ENCODE measurements at regions not wholly inside any gene's neighbourhood (a gene's known extent, or its start where the extent isn't known, plus 50 kb on each side); places are given as distances from the start of the nearest gene placed in this dataset.

DNA sequence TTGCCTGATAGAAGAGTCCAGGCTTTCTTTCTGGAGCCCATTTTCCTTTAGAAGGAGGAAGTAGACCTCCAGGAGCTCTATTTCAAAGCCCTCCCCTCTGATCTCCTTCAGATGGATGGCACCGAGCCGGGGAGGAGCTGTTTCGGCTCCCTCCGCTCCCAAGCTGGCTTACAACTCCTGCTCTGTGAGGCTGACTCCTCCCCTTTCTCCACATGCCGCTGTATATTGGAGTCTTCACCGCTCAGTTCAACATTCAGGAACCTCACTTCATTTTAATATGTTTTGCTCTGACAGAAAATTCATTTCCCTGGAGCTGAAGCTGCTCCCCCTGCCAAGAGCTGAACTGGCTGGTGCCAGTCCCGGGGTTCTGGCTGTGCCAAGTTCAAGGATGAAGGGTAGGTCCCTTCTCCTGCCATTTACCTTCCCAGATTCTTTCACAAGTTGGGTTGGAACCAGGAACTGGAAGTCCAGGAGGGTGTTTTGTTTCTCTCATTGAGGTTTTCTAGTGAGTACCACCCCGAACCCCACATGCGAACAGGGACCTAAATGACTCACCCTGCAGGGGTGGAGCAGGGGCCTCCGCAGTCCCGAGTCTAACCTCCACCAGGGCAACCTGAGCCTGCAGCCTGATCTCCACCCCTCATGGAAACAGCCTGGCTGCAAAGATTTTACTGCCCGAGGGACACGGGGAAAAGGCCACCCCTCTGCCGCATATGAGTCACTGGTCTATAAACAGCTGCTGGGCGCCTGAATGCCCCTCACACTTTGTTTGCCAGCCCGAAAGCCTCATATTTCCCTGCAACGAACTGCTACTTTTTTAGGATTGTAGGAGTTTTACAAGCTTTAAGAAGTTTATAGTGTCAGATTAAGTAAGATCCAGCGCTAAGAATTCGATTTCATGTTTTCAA is 68.6 kb upstream of the FOXA2 start:
- no peak for DNase-seq

GRCh38 chr20:22653658-22654642 is 69.6 kb upstream of the FOXA2 start:
- no peak for DNase-seq

DNA sequence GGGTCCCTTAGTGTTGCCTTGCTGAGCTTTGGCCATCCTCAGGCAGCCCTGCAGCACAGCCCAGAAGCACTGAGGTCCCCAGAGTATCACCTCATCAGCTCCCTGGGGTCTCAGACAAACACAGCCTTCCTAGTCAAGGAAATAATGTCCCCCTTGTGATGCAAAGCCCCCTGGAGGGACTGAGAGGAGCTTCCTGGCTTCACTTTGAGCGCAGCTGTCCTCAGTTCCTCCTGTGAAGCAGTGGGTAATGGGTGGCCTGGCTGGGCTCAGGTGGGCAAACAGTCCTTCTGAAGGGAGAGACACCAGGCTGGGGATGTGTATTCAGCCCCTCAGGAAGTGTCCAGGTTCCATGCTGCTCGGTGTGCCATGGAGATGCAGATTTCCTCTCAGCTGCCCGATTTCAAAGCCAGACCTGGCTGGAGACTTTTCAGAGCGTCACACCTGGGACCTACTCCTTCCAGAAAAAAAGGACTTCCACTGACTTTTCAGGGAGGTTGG is 79.2 kb upstream of the FOXA2 start:
- DNase-seq = peak; percentile 7

GRCh38 chr20:22667198-22667597 is 82.8 kb upstream of the FOXA2 start:
- no peak for DNase-seq

GRCh38 chr20:22672191-22672590 is 87.8 kb upstream of the FOXA2 start:
- DNase-seq = no peak

- DNase-seq = no peak
Observed at GRCh38 chr20:22673467-22673866, 89.1 kb upstream of the FOXA2 start.

- DNase-seq = no peak
Observed at GRCh38 chr20:22675341-22675740, 91.0 kb upstream of the FOXA2 start.

DNA sequence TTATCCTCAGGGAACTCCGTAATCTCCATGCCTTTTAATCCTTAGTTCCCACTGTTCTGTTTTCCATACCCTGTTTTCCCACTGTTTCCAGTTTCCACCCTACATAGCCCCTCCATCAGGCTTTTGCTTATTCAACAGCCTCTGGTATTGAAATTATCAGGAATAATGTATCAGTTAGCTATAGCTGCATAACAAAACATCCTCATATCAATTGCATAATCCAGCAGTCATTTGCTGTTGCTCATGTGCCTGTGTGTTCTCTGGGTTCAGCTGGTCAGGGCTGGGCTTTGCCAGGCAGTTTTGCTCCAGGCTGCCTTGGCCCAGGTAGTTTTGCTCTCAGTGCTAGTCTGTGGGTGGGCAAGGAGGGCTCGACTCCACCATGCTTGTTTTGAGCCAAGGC is 94.3 kb upstream of the FOXA2 start:
- no peak for DNase-seq

DNA sequence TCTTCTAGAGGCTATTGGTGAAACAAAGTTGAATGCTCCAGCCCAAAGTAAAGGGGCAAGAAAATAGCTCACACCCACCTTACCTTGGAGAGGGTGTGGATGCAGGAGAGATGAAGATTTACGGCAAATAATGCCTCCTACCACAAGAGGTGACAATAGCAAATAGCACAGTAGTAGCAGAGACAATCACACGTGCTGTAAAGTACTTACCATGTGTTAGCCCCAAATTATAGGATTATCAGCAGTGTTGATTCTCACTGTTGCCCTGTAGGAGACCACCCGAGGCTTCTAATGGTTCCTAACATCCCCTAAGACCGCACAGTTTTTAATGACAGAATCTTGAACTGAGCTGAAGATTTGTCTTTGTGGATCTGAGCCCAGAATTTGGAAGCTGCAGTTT is 94.8 kb upstream of the FOXA2 start:
- no peak for DNase-seq

DNA sequence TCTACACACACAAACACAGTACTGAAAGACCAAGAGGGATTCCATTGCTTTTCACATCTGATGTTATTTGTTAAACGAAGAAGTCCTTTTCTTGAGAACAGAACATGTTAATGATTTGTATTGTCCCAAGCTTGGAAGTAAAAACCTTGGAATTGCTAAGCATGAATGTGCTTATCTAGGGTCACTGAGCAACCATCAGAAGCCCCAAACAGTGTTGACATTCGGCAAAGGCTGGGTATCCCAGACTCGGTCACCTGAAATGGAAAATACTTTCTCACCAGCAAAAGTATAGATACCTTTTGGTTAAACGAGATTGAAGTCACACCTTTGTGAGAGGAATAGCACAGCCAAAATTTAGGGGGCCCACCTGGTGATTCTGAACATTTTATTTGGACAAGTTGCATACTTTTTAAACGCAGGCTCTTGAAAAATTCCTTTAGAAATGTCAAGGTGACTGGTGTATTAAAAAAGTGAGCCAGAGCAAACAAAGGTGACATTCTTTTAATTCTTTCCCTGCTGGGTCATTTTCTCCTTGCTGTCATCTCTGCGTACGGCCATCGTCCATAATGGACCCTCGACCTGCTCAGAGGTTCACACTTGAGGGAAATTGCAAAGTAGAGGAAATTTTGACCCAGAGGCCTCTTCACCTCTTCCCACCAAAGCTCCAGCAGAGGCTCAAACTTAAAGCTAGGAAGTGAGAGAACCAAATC is 95.8 kb upstream of the FOXA2 start:
- DNase-seq = no peak

DNA sequence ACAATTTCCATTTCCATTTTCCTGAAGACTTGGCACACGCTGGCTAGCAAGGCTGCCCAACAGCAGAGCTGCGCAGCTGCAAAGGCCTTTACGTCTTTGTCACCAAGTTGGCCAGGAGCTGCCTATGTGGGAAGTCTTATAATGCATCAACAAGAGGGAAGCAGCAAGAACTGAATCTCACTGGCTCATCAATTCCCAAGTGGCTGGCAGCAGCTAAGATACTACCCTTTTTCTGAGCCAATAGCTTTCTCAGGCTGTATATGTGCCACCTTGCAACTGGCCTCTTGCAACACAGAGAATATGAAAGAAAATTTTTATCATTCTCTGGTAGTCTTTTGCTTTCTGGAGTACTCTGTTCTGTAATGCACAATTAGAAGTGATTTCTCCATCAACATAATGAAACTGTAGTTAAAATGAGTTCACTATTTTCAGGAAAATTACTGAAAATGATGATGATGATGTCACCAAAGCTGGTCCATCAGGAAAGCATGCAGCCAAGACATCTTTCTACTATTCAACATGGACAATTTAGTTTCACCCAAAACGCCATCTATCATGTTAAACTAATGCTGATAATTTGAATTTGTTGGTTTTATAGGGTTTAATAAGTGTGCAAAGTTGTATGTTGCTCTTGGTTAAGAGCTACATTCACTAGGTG is 97.3 kb upstream of the FOXA2 start:
- no peak for DNase-seq

DNA sequence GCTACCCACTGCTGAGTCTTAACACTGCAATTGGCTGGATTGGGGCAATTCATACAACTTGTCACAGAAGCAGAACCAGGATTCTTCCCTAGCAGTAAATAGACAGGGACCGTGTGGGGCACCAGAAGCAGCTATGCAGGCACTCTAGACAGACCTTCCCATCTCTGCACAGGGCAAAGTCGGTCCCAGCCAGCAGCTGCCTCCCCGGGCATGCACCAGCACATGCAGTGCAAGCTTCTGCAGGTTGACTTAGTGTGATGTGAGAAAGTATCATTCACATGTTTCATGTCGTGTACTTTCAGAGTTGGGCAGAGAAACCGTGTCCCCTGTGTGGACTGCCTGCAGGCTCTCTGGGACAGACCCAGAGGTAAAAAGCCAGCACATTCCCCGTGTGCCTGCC is 98.0 kb upstream of the FOXA2 start:
- no peak for DNase-seq

- DNase-seq = peak; percentile 80
Observed at GRCh38 chr20:22684072-22684762, 99.8 kb upstream of the FOXA2 start.

DNA sequence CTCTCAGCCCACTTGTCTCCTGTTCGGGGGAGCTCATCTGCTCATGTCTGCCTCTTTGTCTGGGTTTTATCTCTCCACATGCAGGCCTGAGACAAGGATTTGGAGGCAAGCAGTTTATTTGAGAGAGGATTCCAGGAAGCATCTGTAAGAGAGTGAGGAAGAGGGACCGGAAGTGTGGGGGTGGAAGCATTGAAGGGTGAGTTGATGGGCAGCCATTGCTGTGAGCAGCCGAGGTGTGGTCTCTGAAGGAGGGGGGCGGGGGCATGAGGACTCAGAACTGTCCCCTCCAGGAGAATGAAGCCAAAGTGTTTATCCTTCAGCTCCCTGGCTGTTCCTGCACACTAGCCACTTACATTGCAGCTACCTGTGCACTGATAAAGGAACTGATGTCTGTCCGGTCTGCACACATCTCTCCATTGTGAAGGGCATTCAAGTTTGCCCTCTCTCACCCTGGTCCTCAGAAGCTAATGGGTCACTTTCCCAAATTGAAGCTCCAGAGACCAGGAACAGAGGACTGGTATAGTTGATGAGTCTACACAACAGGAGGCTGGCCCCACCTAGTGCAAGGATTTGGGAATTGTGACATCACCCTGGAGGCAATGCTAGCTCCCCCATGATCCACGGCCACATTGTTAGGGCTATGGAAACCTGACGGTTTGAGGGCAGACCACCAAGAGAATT is 100.5 kb upstream of the FOXA2 start:
- DNase-seq = no peak

DNA sequence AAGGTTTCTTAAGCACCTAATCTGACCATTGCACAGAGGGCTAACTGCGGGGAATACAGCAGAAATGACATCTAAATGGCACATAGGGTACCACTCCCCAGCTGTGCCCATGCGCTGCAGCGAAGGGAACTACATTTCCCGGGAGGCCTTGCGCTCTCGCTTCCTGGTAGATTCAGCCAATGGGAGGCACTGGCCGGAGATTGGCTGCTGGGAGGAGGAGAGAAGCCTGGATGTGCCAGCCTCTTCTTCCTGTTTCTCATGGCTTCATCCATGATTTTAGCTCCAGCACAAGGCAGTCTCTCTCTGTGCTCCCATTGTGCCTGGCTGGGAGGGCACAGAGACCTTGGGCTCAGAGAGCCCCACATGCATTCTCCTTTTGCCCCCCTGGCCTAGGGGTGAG is 101.7 kb upstream of the FOXA2 start:
- peak; percentile 49 for DNase-seq

- DNase-seq = no peak
Observed at GRCh38 chr20:22687676-22688349, 103.4 kb upstream of the FOXA2 start.

DNA sequence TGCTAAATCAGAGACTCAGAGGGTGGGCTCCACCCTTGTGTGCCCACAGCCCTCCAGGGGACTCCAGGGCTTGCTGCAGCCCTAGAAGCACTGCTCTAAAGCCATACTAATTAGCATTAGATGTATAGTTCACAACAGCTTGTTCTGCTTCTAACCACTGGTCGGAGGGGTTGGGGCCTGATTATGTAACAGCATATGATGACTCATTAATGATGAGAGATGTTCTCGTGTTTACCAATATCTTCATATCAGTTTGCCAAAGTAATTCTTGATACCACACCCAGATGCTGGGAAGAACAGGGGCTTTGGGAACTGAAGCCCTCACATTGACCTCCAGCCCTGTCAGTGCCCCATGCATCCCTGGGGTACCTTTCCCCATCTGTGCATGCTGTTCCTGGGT is 104.1 kb upstream of the FOXA2 start:
- no peak for DNase-seq

- no peak for DNase-seq
Observed at GRCh38 chr20:22689266-22689665, 104.9 kb upstream of the FOXA2 start.

- no peak for DNase-seq
Observed at GRCh38 chr20:22690000-22690399, 105.6 kb upstream of the FOXA2 start.

DNA sequence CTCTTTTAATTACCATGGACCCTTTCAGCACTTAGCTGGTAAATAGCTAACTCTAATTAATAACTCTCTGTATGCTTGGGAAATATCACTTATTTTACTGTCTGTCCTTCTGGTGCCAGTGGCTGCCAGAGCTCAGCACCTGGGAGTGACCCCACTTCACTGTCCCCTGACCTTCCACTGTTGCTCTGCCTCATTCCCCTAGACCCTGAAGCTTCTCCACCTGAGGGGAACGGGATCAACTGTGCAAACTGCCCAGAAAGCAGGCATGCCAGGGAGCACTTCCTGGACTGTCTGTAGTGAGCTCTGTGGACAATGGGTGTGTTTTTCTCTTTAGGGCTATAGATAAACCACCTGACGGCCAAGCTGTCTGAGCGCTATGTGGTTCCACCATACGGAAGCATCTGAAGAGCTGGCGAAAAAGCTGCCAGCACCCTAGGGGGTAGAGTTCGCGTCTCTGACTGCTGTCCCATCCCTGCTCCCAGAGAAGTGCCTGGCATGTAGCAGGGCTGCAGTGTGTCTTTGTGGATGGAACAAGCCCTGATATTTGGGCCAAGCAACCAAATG is 106.3 kb upstream of the FOXA2 start:
- no peak for DNase-seq
